GM12878 (cell line): ENCODE measurements at regions not wholly inside any gene's neighbourhood (a gene's known extent, or its start where the extent isn't known, plus 50 kb on each side); places are given as distances from the start of the nearest gene placed in this dataset.

ENCODE experiments used
- ATAC-seq: fragments of 200-7000 bp; cut with Tn5 transposase; 3 replicates; pipeline ENCODE4 v1.9.1; 2020; ENCODE audit warnings: mild to moderate bottlenecking, moderate library complexity
- BruUV-seq: library from RNA; stranded (reverse); fragments of 400-500 nt; replicated peaks from 2 replicates; lab custom pipeline; 2021; lab: Mats Ljungman, UMichigan
- CTCF ChIA-PET: fragments of 300-600 bp; sonication (Branson Sonifier 250); formaldehyde crosslinking; extraction: SDS; loops from one replicate; lab custom pipeline; 2021; ENCODE audit warnings: inconsistent platforms; lab: Yijun Ruan, JAX
- POLR2A ChIA-PET: fragments of 350-600 bp; formaldehyde crosslinking; extraction: SDS; loops from one replicate; lab custom pipeline; 2021; ENCODE audit warnings: inconsistent platforms; lab: Charles Lee
- RAD21 ChIA-PET: fragments of 300-600 bp; sonication (Branson Sonifier 250); formaldehyde crosslinking; loops from one replicate; lab custom pipeline; 2023; ENCODE audit warnings: antibody characterized with exemption; ENCODE audit not compliant: unreplicated experiment; lab: Charles Lee
- SMC1A ChIA-PET: fragments of 300-600 bp; sonication (Branson Sonifier 250); formaldehyde crosslinking; loops from one replicate; lab custom pipeline; 2023; ENCODE audit not compliant: unreplicated experiment, uncharacterized antibody; lab: Charles Lee
- DNase-seq: peaks from one replicate; pipeline ENCODE4 v3.0.0-alpha.2; 2011; ENCODE audit warnings: low read depth, low spot score
- FAIRE-seq: peaks from 3 replicates; lab custom pipeline; 2011; peaks lifted over from hg19 to GRCh38; lab: Jason Lieb, UNC
- H2AFZ ChIP-seq: 2 replicates; pipeline ENCODE4 v1.6.0; 2011; ENCODE audit warnings: low read depth, low read length, control low read depth; ENCODE audit not compliant: control insufficient read depth
- H3K27ac ChIP-seq: 2 replicates; pipeline ENCODE4 v1.5.1; 2011; ENCODE audit warnings: control low read depth; ENCODE audit not compliant: control insufficient read depth, insufficient read depth
- H3K27me3 ChIP-seq, 2 experiments: replicated peaks in 1 of 2; 2 replicates each; pipeline versions ENCODE4 v1.6.0 to v1.6.1; 2011; ENCODE audit warnings: low read length in 1 of 2; ENCODE audit not compliant: control insufficient read depth in 2 of 2, insufficient read depth in 2 of 2
- H3K36me3 ChIP-seq, 2 experiments: 2 replicates each; pipeline ENCODE4 v1.5.1; 2011; ENCODE audit warnings: low read length in 1 of 2; ENCODE audit not compliant: control insufficient read depth in 2 of 2, insufficient read depth in 2 of 2
- H3K4me1 ChIP-seq: 2 replicates; pipeline ENCODE4 v1.6.1; 2011; ENCODE audit warnings: mild to moderate bottlenecking, low read length, moderate library complexity, mixed read lengths; ENCODE audit not compliant: control insufficient read depth, insufficient read depth
- H3K4me2 ChIP-seq: 2 replicates; pipeline ENCODE4 v1.6.0; 2011; ENCODE audit warnings: control low read depth; ENCODE audit not compliant: control insufficient read depth, insufficient read depth
- H3K4me3 ChIP-seq: fragments of 200-600 bp; sonication (generic); 2 replicates; pipeline ENCODE4 v1.5.1; 2016
- H3K79me2 ChIP-seq: 2 replicates; pipeline ENCODE4 v1.6.0; 2011; ENCODE audit warnings: low read length; ENCODE audit not compliant: control insufficient read depth, insufficient read depth
- H3K9ac ChIP-seq: 2 replicates; pipeline ENCODE4 v1.8.0; 2011; ENCODE audit warnings: low read length, control low read depth, mixed read lengths; ENCODE audit not compliant: control insufficient read depth, insufficient read depth
- H3K9me3 ChIP-seq: replicated peaks from 3 replicates; pipeline ENCODE4 v1.5.1; 2011; ENCODE audit warnings: mild to moderate bottlenecking, low read length; ENCODE audit not compliant: control insufficient read depth, insufficient read depth
- H4K20me1 ChIP-seq: 2 replicates; pipeline ENCODE4 v1.6.0; 2011; ENCODE audit not compliant: control insufficient read depth, insufficient read depth
- BRCA1 ChIP-seq: IDR thresholded peaks from 2 replicates; pipeline ENCODE4 v1.6.1; 2011; ENCODE audit warnings: low read depth, low read length, improper control_type of control experiment
- CEBPB ChIP-seq, 2 experiments: fragments of 150-350 bp in 1 of 2; IDR thresholded peaks; 2 replicates each; pipeline ENCODE4 v1.6.1; 2012 to 2014; ENCODE audit warnings: low read depth in 2 of 2, low read length in 2 of 2, borderline replicate concordance in 1 of 2, inconsistent platforms in 1 of 2
- E2F8 ChIP-seq: fragments of 450-650 bp; IDR thresholded peaks from 2 replicates; pipeline ENCODE4 v1.6.1; 2018; ENCODE audit warnings: mild to moderate bottlenecking, low read depth, moderate library complexity; ENCODE audit not compliant: partially characterized antibody
- EZH2 ChIP-seq: IDR thresholded peaks from 2 replicates; pipeline ENCODE4 v1.6.1; 2012; ENCODE audit warnings: low read depth, mild to moderate bottlenecking, control low read depth, inconsistent platforms, low read length, borderline replicate concordance; ENCODE audit not compliant: control insufficient read depth
- GABPA ChIP-seq: IDR thresholded peaks from 2 replicates; pipeline ENCODE4 v1.6.1; 2014; ENCODE audit warnings: antibody characterized with exemption, low read depth, mild to moderate bottlenecking, inconsistent platforms
- KDM1A ChIP-seq: fragments of 200-600 bp; sonication (generic); IDR thresholded peaks from 2 replicates; pipeline ENCODE4 v1.6.1; 2016; ENCODE audit warnings: borderline replicate concordance
- NRF1 ChIP-seq: conservative IDR thresholded peaks from 2 replicates; pipeline ENCODE4 v1.6.1; 2011; ENCODE audit warnings: mild to moderate bottlenecking, low read depth, low read length, improper control_type of control experiment
- RAD51 ChIP-seq: fragments of 450-650 bp; IDR thresholded peaks from 2 replicates; pipeline ENCODE4 v1.6.1; 2016; ENCODE audit warnings: moderate library complexity, mild to moderate bottlenecking, inconsistent platforms
- RBBP5 ChIP-seq: fragments of 200-600 bp; sonication (generic); conservative IDR thresholded peaks from 2 replicates; pipeline ENCODE4 v1.6.1; 2016
- RELB ChIP-seq: fragments of 450-650 bp; IDR thresholded peaks from 2 replicates; pipeline ENCODE4 v1.6.1; 2017; ENCODE audit warnings: low read depth, mild to moderate bottlenecking, moderate library complexity
- SIN3A ChIP-seq: IDR thresholded peaks from 2 replicates; pipeline ENCODE4 v1.6.1; 2012; ENCODE audit warnings: low read depth, low read length, improper control_type of control experiment
- STAT3 ChIP-seq: IDR thresholded peaks from 2 replicates; pipeline ENCODE4 v1.6.1; 2011; ENCODE audit warnings: low read depth, low read length, improper control_type of control experiment
- TBL1XR1 ChIP-seq: IDR thresholded peaks from 2 replicates; pipeline ENCODE4 v1.6.1; 2012; ENCODE audit warnings: low read depth, low read length, improper control_type of control experiment
- ZBED1 ChIP-seq: IDR thresholded peaks from 2 replicates; pipeline ENCODE4 v1.6.1; 2016; ENCODE audit warnings: borderline replicate concordance
- ZBTB33 ChIP-seq: fragments of 450-650 bp; IDR thresholded peaks from 2 replicates; pipeline ENCODE4 v1.6.1; 2017; ENCODE audit warnings: mild to moderate bottlenecking
- ZNF274 ChIP-seq: IDR thresholded peaks from one replicate; pipeline ENCODE4 v1.8.0; 2011; ENCODE audit not compliant: insufficient read length, insufficient read depth
- WGBS: methylation state at CpG from one replicate; pipeline ENCODE4 v1.1.6; 2016; ENCODE audit warnings: low lambda C conversion rate; ENCODE audit not compliant: insufficient replicate concordance, insufficient coverage; ENCODE audit errors: missing lambda C conversion rate; 5-methylcytosine and 5-hydroxymethylcytosine counted together
- in situ Hi-C: fragments of 300-500 bp; cut with MboI; formaldehyde crosslinking; loops from 9 replicates; pipeline ENCODE4 v1.14.3; 2018; ENCODE audit warnings: mixed read lengths
- intact Hi-C: fragments of 100-400 bp; cut with micrococcal nuclease; formaldehyde crosslinking; loops from one replicate; pipeline ENCODE4 v1.14.2; 2022; ENCODE audit not compliant: unreplicated experiment
- TF ChIP-seq, protein P1 (sequence below): IDR thresholded peaks from 2 replicates; pipeline ENCODE4 v1.6.1; 2011; ENCODE audit warnings: low read depth, low read length, improper control_type of control experiment, borderline replicate concordance

GRCh38 chr5:99317136-99317535, 388.3 kb upstream of the CHD1 start:
- Histone ChIP-seq H4K20me1 (no peaks in the 10 kb centered on the region), H3K27ac (no peak overlapping the region), H2AFZ (no peak overlapping the region), H3K27me3 (no peaks in the 10 kb centered on the region), H3K9me3 (no peaks in the 10 kb centered on the region), H3K4me3 (no peak overlapping the region), H3K4me1 (no peaks in the 10 kb centered on the region), H3K9ac (no peak overlapping the region), H3K4me2 (no peak overlapping the region), H3K36me3 (no peaks in the 10 kb centered on the region), H3K79me2 (no peaks in the 10 kb centered on the region)
- ATAC-seq (no peak), FAIRE-seq (no peak), DNase-seq (no peak)
- intact Hi-C loops, result no loop called here
- CTCF ChIA-PET, result no interaction called here
- in situ Hi-C loops, result no loop called here
- WGBS, result 0% methylated on average over 4 of the region's 4 CpGs
- SMC1A ChIA-PET, result no interaction called here
- RAD21 ChIA-PET, result no interaction called here
- POLR2A ChIA-PET, result no interaction called here
- no TSS peak for BruUV-seq
- TF ChIP-seq ZBTB33, result no peak
- TF ChIP-seq EZH2, result no peak
- TF ChIP-seq ZNF274, result no peak
- TF ChIP-seq, protein P1, sequence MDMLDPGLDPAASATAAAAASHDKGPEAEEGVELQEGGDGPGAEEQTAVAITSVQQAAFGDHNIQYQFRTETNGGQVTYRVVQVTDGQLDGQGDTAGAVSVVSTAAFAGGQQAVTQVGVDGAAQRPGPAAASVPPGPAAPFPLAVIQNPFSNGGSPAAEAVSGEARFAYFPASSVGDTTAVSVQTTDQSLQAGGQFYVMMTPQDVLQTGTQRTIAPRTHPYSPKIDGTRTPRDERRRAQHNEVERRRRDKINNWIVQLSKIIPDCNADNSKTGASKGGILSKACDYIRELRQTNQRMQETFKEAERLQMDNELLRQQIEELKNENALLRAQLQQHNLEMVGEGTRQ, result no peak
- no peak for TF ChIP-seq BRCA1
- no peak for TF ChIP-seq RBBP5
- no peak for TF ChIP-seq RAD51
- no peak for TF ChIP-seq ZBED1
- TF ChIP-seq STAT3, result no peak
- no peak for TF ChIP-seq TBL1XR1
- no peak for TF ChIP-seq NRF1
- TF ChIP-seq E2F8, result no peak
- no peak for TF ChIP-seq RELB
- TF ChIP-seq KDM1A, result no peak
- no peak for TF ChIP-seq GABPA
- TF ChIP-seq SIN3A, result no peak
- TF ChIP-seq CEBPB (IDR thresholded peaks at IDR 0.05; ENCODE audit: borderline replicate concordance in 1 of 2, low read depth in 2 of 2, low read length in 2 of 2), result no peak
